GM12878 (cell line): ENCODE measurements at regions not wholly inside any gene's neighbourhood (a gene's known extent, or its start where the extent isn't known, plus 50 kb on each side); places are given as distances from the start of the nearest gene placed in this dataset.
A peak's percentile ranks its signal among the peaks of the same experiment; 100 is the strongest.

Source experiments
- ASH2L ChIP-seq: fragments of 300-600, 200-600 bp; sonication (generic); IDR thresholded peaks from 2 replicates; pipeline ENCODE4 v1.6.1; 2017; ENCODE audit warnings: low read depth, mild to moderate bottlenecking, borderline replicate concordance
- ATF3 ChIP-seq: IDR thresholded peaks from 2 replicates; pipeline ENCODE4 v1.6.1; 2011; ENCODE audit warnings: low read depth, mild to moderate bottlenecking, low read length, moderate library complexity, borderline replicate concordance; ENCODE audit errors: extremely low read depth
- BCL11A ChIP-seq: IDR thresholded peaks from 2 replicates; pipeline ENCODE4 v1.6.1; 2011; ENCODE audit warnings: low read depth, low read length
- CBX3 ChIP-seq: fragments of 200-600 bp; sonication (generic); IDR thresholded peaks from 2 replicates; pipeline ENCODE4 v1.6.1; 2016; ENCODE audit warnings: low read depth, borderline replicate concordance
- CEBPB ChIP-seq, 2 experiments: fragments of 150-350 bp in 1 of 2; IDR thresholded peaks; 2 replicates each; pipeline ENCODE4 v1.6.1; 2012 to 2014; ENCODE audit warnings: low read depth in 2 of 2, low read length in 2 of 2, borderline replicate concordance in 1 of 2, inconsistent platforms in 1 of 2
- CHD1 ChIP-seq: IDR thresholded peaks from 2 replicates; pipeline ENCODE4 v1.6.1; 2012; ENCODE audit warnings: low read depth, low read length, improper control_type of control experiment
- IRF4 ChIP-seq: IDR thresholded peaks from 2 replicates; pipeline ENCODE4 v1.6.1; 2011; ENCODE audit warnings: low read depth, low read length
- IRF5 ChIP-seq: fragments of 450-650 bp; IDR thresholded peaks from 2 replicates; pipeline ENCODE4 v1.6.1; 2017; ENCODE audit warnings: borderline replicate concordance
- KLF5 ChIP-seq: fragments of 450-650 bp; IDR thresholded peaks from 2 replicates; pipeline ENCODE4 v1.6.1; 2014; ENCODE audit warnings: mild to moderate bottlenecking; ENCODE audit not compliant: partially characterized antibody
- LARP7 ChIP-seq: fragments of 450-650 bp; IDR thresholded peaks from 2 replicates; pipeline ENCODE4 v1.6.1; 2017; ENCODE audit warnings: mild to moderate bottlenecking
- MTA2 ChIP-seq: fragments of 450-650 bp; IDR thresholded peaks from 2 replicates; pipeline ENCODE4 v1.6.1; 2016; ENCODE audit warnings: low read depth, mild to moderate bottlenecking, moderate library complexity
- MYB ChIP-seq: fragments of 150-350 bp; IDR thresholded peaks from 2 replicates; pipeline ENCODE4 v1.6.1; 2014; ENCODE audit warnings: mild to moderate bottlenecking, low read depth, low read length, borderline replicate concordance
- NKRF ChIP-seq: fragments of 450-650 bp; conservative IDR thresholded peaks from 2 replicates; pipeline ENCODE4 v1.6.1; 2017; ENCODE audit warnings: mild to moderate bottlenecking, moderate library complexity
- NR2C2 ChIP-seq: IDR thresholded peaks from 2 replicates; pipeline ENCODE4 v1.6.1; 2011; ENCODE audit warnings: borderline replicate concordance, low read depth; ENCODE audit not compliant: control insufficient read depth, insufficient read length
- RB1 ChIP-seq: fragments of 450-650 bp; formaldehyde crosslinking; IDR thresholded peaks from 2 replicates; pipeline ENCODE4 v1.6.1; 2017; ENCODE audit warnings: mild to moderate bottlenecking, borderline replicate concordance
- RCOR1 ChIP-seq: conservative IDR thresholded peaks from 2 replicates; pipeline ENCODE4 v1.6.1; 2012; ENCODE audit warnings: low read depth, low read length, improper control_type of control experiment
- ZNF24 ChIP-seq: fragments of 450-650 bp; IDR thresholded peaks from 2 replicates; pipeline ENCODE4 v1.6.1; 2017; ENCODE audit warnings: antibody characterized with exemption, mild to moderate bottlenecking
- ZSCAN29 ChIP-seq: fragments of 450-650 bp; IDR thresholded peaks from 2 replicates; pipeline ENCODE4 v1.6.1; 2017; ENCODE audit warnings: mild to moderate bottlenecking, moderate library complexity
- TF ChIP-seq, protein P1 (sequence below): fragments of 450-650 bp; formaldehyde crosslinking; IDR thresholded peaks from 2 replicates; pipeline ENCODE4 v1.4.0; 2022; ENCODE audit warnings: mild to moderate bottlenecking, moderate library complexity
- TF ChIP-seq, protein P2 (sequence below): IDR thresholded peaks from 2 replicates; pipeline ENCODE4 v1.6.1; 2011; ENCODE audit warnings: mild to moderate bottlenecking, low read depth, low read length, moderate library complexity; ENCODE audit not compliant: insufficient replicate concordance
- TF ChIP-seq, protein P3 (sequence below): fragments of 450-650 bp; IDR thresholded peaks from 2 replicates; pipeline ENCODE4 v1.6.1; 2017; ENCODE audit warnings: low read depth, mild to moderate bottlenecking, moderate library complexity

- no peak for TF ChIP-seq ASH2L
- TF ChIP-seq CHD1: no peak
- TF ChIP-seq, protein P1, sequence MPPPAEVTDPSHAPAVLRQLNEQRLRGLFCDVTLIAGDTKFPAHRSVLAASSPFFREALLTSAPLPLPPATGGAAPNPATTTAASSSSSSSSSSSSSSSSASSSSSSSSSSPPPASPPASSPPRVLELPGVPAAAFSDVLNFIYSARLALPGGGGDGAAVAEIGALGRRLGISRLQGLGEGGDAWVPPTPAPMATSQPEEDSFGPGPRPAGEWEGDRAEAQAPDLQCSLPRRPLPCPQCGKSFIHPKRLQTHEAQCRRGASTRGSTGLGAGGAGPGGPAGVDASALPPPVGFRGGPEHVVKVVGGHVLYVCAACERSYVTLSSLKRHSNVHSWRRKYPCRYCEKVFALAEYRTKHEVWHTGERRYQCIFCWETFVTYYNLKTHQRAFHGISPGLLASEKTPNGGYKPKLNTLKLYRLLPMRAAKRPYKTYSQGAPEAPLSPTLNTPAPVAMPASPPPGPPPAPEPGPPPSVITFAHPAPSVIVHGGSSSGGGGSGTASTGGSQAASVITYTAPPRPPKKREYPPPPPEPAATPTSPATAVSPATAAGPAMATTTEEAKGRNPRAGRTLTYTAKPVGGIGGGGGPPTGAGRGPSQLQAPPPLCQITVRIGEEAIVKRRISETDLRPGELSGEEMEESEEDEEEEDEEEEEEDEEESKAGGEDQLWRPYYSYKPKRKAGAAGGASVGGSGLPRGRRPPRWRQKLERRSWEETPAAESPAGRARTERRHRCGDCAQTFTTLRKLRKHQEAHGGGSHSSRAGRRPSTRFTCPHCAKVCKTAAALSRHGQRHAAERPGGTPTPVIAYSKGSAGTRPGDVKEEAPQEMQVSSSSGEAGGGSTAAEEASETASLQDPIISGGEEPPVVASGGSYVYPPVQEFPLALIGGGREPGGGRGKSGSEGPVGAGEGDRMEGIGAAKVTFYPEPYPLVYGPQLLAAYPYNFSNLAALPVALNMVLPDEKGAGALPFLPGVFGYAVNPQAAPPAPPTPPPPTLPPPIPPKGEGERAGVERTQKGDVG (CRISPR knock-in tag): no peak
- peak; percentile 67 for TF ChIP-seq KLF5
- TF ChIP-seq, protein P2, sequence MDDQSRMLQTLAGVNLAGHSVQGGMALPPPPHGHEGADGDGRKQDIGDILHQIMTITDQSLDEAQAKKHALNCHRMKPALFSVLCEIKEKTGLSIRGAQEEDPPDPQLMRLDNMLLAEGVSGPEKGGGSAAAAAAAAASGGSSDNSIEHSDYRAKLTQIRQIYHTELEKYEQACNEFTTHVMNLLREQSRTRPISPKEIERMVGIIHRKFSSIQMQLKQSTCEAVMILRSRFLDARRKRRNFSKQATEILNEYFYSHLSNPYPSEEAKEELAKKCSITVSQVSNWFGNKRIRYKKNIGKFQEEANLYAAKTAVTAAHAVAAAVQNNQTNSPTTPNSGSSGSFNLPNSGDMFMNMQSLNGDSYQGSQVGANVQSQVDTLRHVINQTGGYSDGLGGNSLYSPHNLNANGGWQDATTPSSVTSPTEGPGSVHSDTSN: no peak
- TF ChIP-seq RB1: peak; percentile 90; the same call in 1 of the 2 replicates
- peak; percentile 52; the same call in 1 of the 2 replicates for TF ChIP-seq ZNF24
- TF ChIP-seq IRF4: no peak
- TF ChIP-seq LARP7: peak; percentile 99
- TF ChIP-seq MYB: no peak
- TF ChIP-seq IRF5: no peak
- no peak for TF ChIP-seq CBX3
- TF ChIP-seq, protein P3, sequence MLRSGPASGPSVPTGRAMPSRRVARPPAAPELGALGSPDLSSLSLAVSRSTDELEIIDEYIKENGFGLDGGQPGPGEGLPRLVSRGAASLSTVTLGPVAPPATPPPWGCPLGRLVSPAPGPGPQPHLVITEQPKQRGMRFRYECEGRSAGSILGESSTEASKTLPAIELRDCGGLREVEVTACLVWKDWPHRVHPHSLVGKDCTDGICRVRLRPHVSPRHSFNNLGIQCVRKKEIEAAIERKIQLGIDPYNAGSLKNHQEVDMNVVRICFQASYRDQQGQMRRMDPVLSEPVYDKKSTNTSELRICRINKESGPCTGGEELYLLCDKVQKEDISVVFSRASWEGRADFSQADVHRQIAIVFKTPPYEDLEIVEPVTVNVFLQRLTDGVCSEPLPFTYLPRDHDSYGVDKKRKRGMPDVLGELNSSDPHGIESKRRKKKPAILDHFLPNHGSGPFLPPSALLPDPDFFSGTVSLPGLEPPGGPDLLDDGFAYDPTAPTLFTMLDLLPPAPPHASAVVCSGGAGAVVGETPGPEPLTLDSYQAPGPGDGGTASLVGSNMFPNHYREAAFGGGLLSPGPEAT: no peak
- TF ChIP-seq RCOR1: no peak
- peak; percentile 23; the same call in 1 of the 2 replicates for TF ChIP-seq ZSCAN29
- no peak for TF ChIP-seq BCL11A
- TF ChIP-seq ATF3: no peak
- peak; percentile 70; the same call in 1 of the 2 replicates for TF ChIP-seq NKRF
- TF ChIP-seq CEBPB (IDR thresholded peaks at IDR 0.05; ENCODE audit: borderline replicate concordance in 1 of 2, low read depth in 2 of 2, low read length in 2 of 2): no peak
- no peak for TF ChIP-seq MTA2
- TF ChIP-seq NR2C2: no peak
These were observed 192.6 kb downstream of the KATNAL1 start (continued) for GRCh38 chr13:30114571-30115256.
